ENCODE measurements at regions not wholly inside any gene's neighbourhood (a gene's known extent, or its start where the extent isn't known, plus 50 kb on each side); places are given as distances from the start of the nearest gene placed in this dataset.

GRCh38 chr7:13042605-13043236 is 355.3 kb downstream of the ARL4A start:
- Histone ChIP-seq H3K36me3 (ENCODE audit: low read length) (no peaks in the 10 kb centered on the region), H3K27me3 (ENCODE audit: low read length) (no peaks in the 10 kb centered on the region), H3K27ac (ENCODE audit: low read depth, low read length) (no peak overlapping the region), H3K79me2 (ENCODE audit: insufficient read depth, low read length) (no peaks in the 10 kb centered on the region), H3K4me3 (ENCODE audit: insufficient read depth, low read length, poor library complexity, severe bottlenecking) (no peak overlapping the region), H3K9me3 (ENCODE audit: insufficient read depth, low read length) (no peaks in the 10 kb centered on the region), H3K9me2 (replicated peaks; ENCODE audit: insufficient read depth, low read length) (no peaks in the 10 kb centered on the region), H3F3A (ENCODE audit: insufficient read depth) (no peaks in the 10 kb centered on the region), H3K4me2 (ENCODE audit: low read depth, low read length, poor library complexity, severe bottlenecking) (no peak overlapping the region), H2AFZ (ENCODE audit: low read depth, low read length, severe bottlenecking) (no peak overlapping the region), H3K9ac (ENCODE audit: low read length) (no peak overlapping the region), H4K20me1 (ENCODE audit: low read depth, low read length) (no peaks in the 10 kb centered on the region)
- TF ChIP-seq, protein P1, sequence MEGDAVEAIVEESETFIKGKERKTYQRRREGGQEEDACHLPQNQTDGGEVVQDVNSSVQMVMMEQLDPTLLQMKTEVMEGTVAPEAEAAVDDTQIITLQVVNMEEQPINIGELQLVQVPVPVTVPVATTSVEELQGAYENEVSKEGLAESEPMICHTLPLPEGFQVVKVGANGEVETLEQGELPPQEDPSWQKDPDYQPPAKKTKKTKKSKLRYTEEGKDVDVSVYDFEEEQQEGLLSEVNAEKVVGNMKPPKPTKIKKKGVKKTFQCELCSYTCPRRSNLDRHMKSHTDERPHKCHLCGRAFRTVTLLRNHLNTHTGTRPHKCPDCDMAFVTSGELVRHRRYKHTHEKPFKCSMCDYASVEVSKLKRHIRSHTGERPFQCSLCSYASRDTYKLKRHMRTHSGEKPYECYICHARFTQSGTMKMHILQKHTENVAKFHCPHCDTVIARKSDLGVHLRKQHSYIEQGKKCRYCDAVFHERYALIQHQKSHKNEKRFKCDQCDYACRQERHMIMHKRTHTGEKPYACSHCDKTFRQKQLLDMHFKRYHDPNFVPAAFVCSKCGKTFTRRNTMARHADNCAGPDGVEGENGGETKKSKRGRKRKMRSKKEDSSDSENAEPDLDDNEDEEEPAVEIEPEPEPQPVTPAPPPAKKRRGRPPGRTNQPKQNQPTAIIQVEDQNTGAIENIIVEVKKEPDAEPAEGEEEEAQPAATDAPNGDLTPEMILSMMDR (IDR thresholded peaks at IDR 0.05; ENCODE audit: insufficient read depth, low read length, poor library complexity, severe bottlenecking), result no peak
- no peak for TF ChIP-seq EZH2phosphoT487 (conservative IDR thresholded peaks at IDR 0.05; ENCODE audit: low read length)

DNA sequence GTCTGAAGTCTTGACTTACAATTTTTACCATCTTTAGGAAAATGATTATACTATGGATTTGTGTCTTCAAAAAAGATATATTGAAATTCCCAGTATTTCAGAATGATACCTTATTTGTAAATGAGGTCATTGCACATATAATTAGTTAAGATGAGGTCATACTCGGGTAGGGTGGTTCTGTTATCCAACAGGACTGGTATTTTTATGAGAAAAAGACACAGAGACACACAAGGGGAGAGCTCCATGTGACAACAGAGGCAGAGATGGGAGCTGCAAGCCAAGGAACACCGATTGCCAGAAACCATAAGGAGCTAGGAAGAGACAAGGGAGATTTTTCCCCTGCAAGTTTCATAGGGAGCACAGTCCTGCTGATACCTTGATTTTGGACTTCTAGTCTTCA is 356.9 kb downstream of the ARL4A start:
- Histone ChIP-seq H3K9me2 (replicated peaks; ENCODE audit: insufficient read depth, low read length) (no peaks in the 10 kb centered on the region), H3K9ac (ENCODE audit: low read length) (no peak overlapping the region), H3F3A (ENCODE audit: insufficient read depth) (no peaks in the 10 kb centered on the region), H2AFZ (ENCODE audit: low read depth, low read length, severe bottlenecking) (no peak overlapping the region), H3K27ac (ENCODE audit: low read depth, low read length) (no peak overlapping the region), H3K9me3 (ENCODE audit: insufficient read depth, low read length) (no peaks in the 10 kb centered on the region), H3K4me2 (ENCODE audit: low read depth, low read length, poor library complexity, severe bottlenecking) (no peak overlapping the region), H3K36me3 (ENCODE audit: low read length) (no peaks in the 10 kb centered on the region), H4K20me1 (ENCODE audit: low read depth, low read length) (no peaks in the 10 kb centered on the region), H3K27me3 (ENCODE audit: low read length) (no peaks in the 10 kb centered on the region), H3K79me2 (ENCODE audit: insufficient read depth, low read length) (no peaks in the 10 kb centered on the region), H3K4me3 (ENCODE audit: insufficient read depth, low read length, poor library complexity, severe bottlenecking) (no peak overlapping the region)
- no peak for TF ChIP-seq EZH2phosphoT487 (conservative IDR thresholded peaks at IDR 0.05; ENCODE audit: low read length)
- TF ChIP-seq, protein P1 (IDR thresholded peaks at IDR 0.05; ENCODE audit: insufficient read depth, low read length, poor library complexity, severe bottlenecking), result no peak

GRCh38 chr7:13047061-13047460 is 359.6 kb downstream of the ARL4A start:
- H2AFZ ChIP-seq (ENCODE audit: low read depth, low read length, severe bottlenecking), result no peak overlapping the region
- no peaks in the 10 kb centered on the region for H3K9me3 ChIP-seq (ENCODE audit: insufficient read depth, low read length)
- no peaks in the 10 kb centered on the region for H3K27me3 ChIP-seq (ENCODE audit: low read length)
- TF ChIP-seq, protein P1 (IDR thresholded peaks at IDR 0.05; ENCODE audit: insufficient read depth, low read length, poor library complexity, severe bottlenecking), result no peak
- TF ChIP-seq EZH2phosphoT487 (conservative IDR thresholded peaks at IDR 0.05; ENCODE audit: low read length), result no peak
- no peak overlapping the region for H3K9ac ChIP-seq (ENCODE audit: low read length)
- H4K20me1 ChIP-seq (ENCODE audit: low read depth, low read length), result no peaks in the 10 kb centered on the region
- H3K36me3 ChIP-seq (ENCODE audit: low read length), result no peaks in the 10 kb centered on the region
- H3F3A ChIP-seq (ENCODE audit: insufficient read depth), result no peaks in the 10 kb centered on the region
- H3K27ac ChIP-seq (ENCODE audit: low read depth, low read length), result no peak overlapping the region
- no peak overlapping the region for H3K4me2 ChIP-seq (ENCODE audit: low read depth, low read length, poor library complexity, severe bottlenecking)
- H3K79me2 ChIP-seq (ENCODE audit: insufficient read depth, low read length), result no peaks in the 10 kb centered on the region
- no peaks in the 10 kb centered on the region for H3K9me2 ChIP-seq (replicated peaks; ENCODE audit: insufficient read depth, low read length)
- no peak overlapping the region for H3K4me3 ChIP-seq (ENCODE audit: insufficient read depth, low read length, poor library complexity, severe bottlenecking)

Measured in SU-DHL-6 (cell line).